ENCODE measurements at regions not wholly inside any gene's neighbourhood (a gene's known extent, or its start where the extent isn't known, plus 50 kb on each side); places are given as distances from the start of the nearest gene placed in this dataset.

- TF ChIP-seq EP300 (IDR thresholded peaks at IDR 0.05) (no peak), CTCF (IDR thresholded peaks at IDR 0.05) (no peak), POLR2A (IDR thresholded peaks at IDR 0.05) (no peak)
- no peak overlapping the region for H3K4me3 ChIP-seq
- H3K4me1 ChIP-seq (ENCODE audit: insufficient read depth) = no peaks in the 10 kb centered on the region
- no peak overlapping the region for H3K27ac ChIP-seq
- intact Hi-C loops (cut with DNase I) = no loop called here
- DNase-seq = no peak
- H3K27me3 ChIP-seq = no peaks in the 10 kb centered on the region
- no peaks in the 10 kb centered on the region for H3K36me3 ChIP-seq
- no peaks in the 10 kb centered on the region for H3K9me3 ChIP-seq
- 66 to 75% (median 69%) methylated on average over 3 of the region's 3 CpGs for WGBS, 3 donors
These were observed 417.0 kb downstream of the TYW1 start for GRCh38 chr7:67413670-67414069.

GRCh38 chr7:67414858-67415257, 418.2 kb downstream of the TYW1 start:
- 92 to 96% (median 93%) methylated on average over 6 of the region's 6 CpGs for WGBS, 3 donors
- no peak overlapping the region for H3K27ac ChIP-seq
- intact Hi-C loops (cut with DNase I) = no loop called here
- H3K9me3 ChIP-seq = no peaks in the 10 kb centered on the region
- no peak overlapping the region for H3K4me3 ChIP-seq
- no peaks in the 10 kb centered on the region for H3K36me3 ChIP-seq
- H3K4me1 ChIP-seq (ENCODE audit: insufficient read depth) = no peaks in the 10 kb centered on the region
- H3K27me3 ChIP-seq = no peaks in the 10 kb centered on the region
- TF ChIP-seq EP300 (IDR thresholded peaks at IDR 0.05) = no peak
- no peak for DNase-seq

GRCh38 chr7:67422601-67423000, 426.0 kb downstream of the TYW1 start:
- TF ChIP-seq CTCF (IDR thresholded peaks at IDR 0.05) = no peak
- TF ChIP-seq EP300 (IDR thresholded peaks at IDR 0.05) = no peak
- TF ChIP-seq POLR2A (IDR thresholded peaks at IDR 0.05) = no peak
- 94 to 95% (median 94%) methylated on average over 7 of the region's 7 CpGs for WGBS, 3 donors
- H3K36me3 ChIP-seq = no peaks in the 10 kb centered on the region
- no peaks in the 10 kb centered on the region for H3K4me1 ChIP-seq (ENCODE audit: insufficient read depth)
- H3K27me3 ChIP-seq = no peaks in the 10 kb centered on the region
- no peak for DNase-seq
- H3K9me3 ChIP-seq = no peaks in the 10 kb centered on the region
- no peak overlapping the region for H3K4me3 ChIP-seq
- no peak overlapping the region for H3K27ac ChIP-seq
- intact Hi-C loops (cut with DNase I) = no loop called here

- no peaks in the 10 kb centered on the region for H3K4me1 ChIP-seq (ENCODE audit: insufficient read depth)
These were observed 426.4 kb downstream of the TYW1 start for GRCh38 chr7:67423065-67423464.

GRCh38 chr7:67426654-67427053, 430.0 kb downstream of the TYW1 start:
- WGBS, 3 donors = 70 to 74% (median 72%) methylated on average over 3 of the region's 3 CpGs
- H3K36me3 ChIP-seq = no peaks in the 10 kb centered on the region
- no peaks in the 10 kb centered on the region for H3K4me1 ChIP-seq (ENCODE audit: insufficient read depth)
- intact Hi-C loops (cut with DNase I) = no loop called here
- no peak overlapping the region for H3K4me3 ChIP-seq
- no peaks in the 10 kb centered on the region for H3K27me3 ChIP-seq
- DNase-seq = no peak
- no peak overlapping the region for H3K27ac ChIP-seq
- TF ChIP-seq POLR2A (IDR thresholded peaks at IDR 0.05) (no peak), EP300 (IDR thresholded peaks at IDR 0.05) (no peak), CTCF (IDR thresholded peaks at IDR 0.05) (no peak)
- no peaks in the 10 kb centered on the region for H3K9me3 ChIP-seq

More at GRCh38 chr7:67423065-67423464, 426.4 kb downstream of the TYW1 start:
- WGBS, 3 donors = 30 to 33% (median 32%) methylated on average over 8 of the region's 9 CpGs
- Histone ChIP-seq H3K36me3 (no peaks in the 10 kb centered on the region), H3K27me3 (no peaks in the 10 kb centered on the region), H3K4me3 (no peak overlapping the region), H3K9me3 (no peaks in the 10 kb centered on the region), H3K27ac (no peak overlapping the region)
- DNase-seq = no peak
- TF ChIP-seq POLR2A (IDR thresholded peaks at IDR 0.05) = no peak
- TF ChIP-seq EP300 (IDR thresholded peaks at IDR 0.05) = no peak
- TF ChIP-seq CTCF (IDR thresholded peaks at IDR 0.05) = no peak
- intact Hi-C loops (cut with DNase I) = no loop called here

All from ovary (tissue), 7 donors.